Hepatocyte (in vitro differentiated cells): ENCODE measurements at regions not wholly inside any gene's neighbourhood (a gene's known extent, or its start where the extent isn't known, plus 50 kb on each side); places are given as distances from the start of the nearest gene placed in this dataset.

Experiments
- DNase-seq: peaks from one replicate; pipeline ENCODE4 v3.0.0-alpha.2; 2016; ENCODE audit warnings: low spot score
- H2AFZ ChIP-seq: fragments of 200-600 bp; sonication (generic); 2 replicates; pipeline ENCODE4 v1.6.0; 2016; ENCODE audit warnings: antibody characterized with exemption, mild to moderate bottlenecking
- H3K27ac ChIP-seq: fragments of 200-600 bp; sonication (generic); 2 replicates; pipeline ENCODE4 v1.5.1; 2016; ENCODE audit warnings: mild to moderate bottlenecking
- H3K27me3 ChIP-seq: fragments of 200-600 bp; sonication (generic); 2 replicates; pipeline ENCODE4 v1.6.1; 2016
- H3K36me3 ChIP-seq: fragments of 200-600 bp; sonication (generic); replicated peaks from 2 replicates; pipeline ENCODE4 v1.5.1; 2016; ENCODE audit warnings: low read depth; ENCODE audit not compliant: insufficient read depth
- H3K4me1 ChIP-seq: fragments of 200-600 bp; sonication (generic); 2 replicates; pipeline ENCODE4 v1.5.1; 2016; ENCODE audit warnings: mild to moderate bottlenecking, moderate library complexity; ENCODE audit not compliant: insufficient read depth
- H3K4me2 ChIP-seq: fragments of 200-600 bp; sonication (generic); 2 replicates; pipeline ENCODE4 v1.6.0; 2016
- H3K4me3 ChIP-seq: fragments of 200-600 bp; sonication (generic); 2 replicates; pipeline ENCODE4 v1.5.1; 2016; ENCODE audit warnings: mild to moderate bottlenecking
- H3K79me2 ChIP-seq: fragments of 200-600 bp; sonication (generic); 2 replicates; pipeline ENCODE4 v1.6.0; 2017; ENCODE audit warnings: mild to moderate bottlenecking
- H3K9me2 ChIP-seq: fragments of 200-600 bp; sonication (generic); replicated peaks from 2 replicates; pipeline ENCODE4 v1.6.0; 2017; ENCODE audit warnings: mild to moderate bottlenecking; ENCODE audit not compliant: insufficient read depth
- H3K9me3 ChIP-seq: fragments of 200-600 bp; sonication (generic); 2 replicates; pipeline ENCODE4 v1.5.1; 2016; ENCODE audit warnings: low read depth, mild to moderate bottlenecking
- H4K20me1 ChIP-seq: fragments of 200-600 bp; sonication (generic); 2 replicates; pipeline ENCODE4 v1.6.0; 2016; ENCODE audit warnings: mild to moderate bottlenecking; ENCODE audit not compliant: insufficient read depth, poor library complexity, severe bottlenecking
- EZH2 ChIP-seq: fragments of 200-600 bp; sonication (generic); IDR thresholded peaks from 2 replicates; pipeline ENCODE4 v1.6.1; 2016; ENCODE audit warnings: antibody characterized with exemption, mild to moderate bottlenecking, borderline replicate concordance
- EZH2phosphoT487 ChIP-seq: fragments of 200-600 bp; sonication (generic); IDR thresholded peaks from one replicate; pipeline ENCODE4 v1.6.1; 2018; ENCODE audit warnings: antibody characterized with exemption, mild to moderate bottlenecking, low read depth, moderate library complexity; ENCODE audit not compliant: unreplicated experiment, severe bottlenecking
- WGBS: methylation state at CpG from one replicate; pipeline ENCODE4 v1.1.6; 2016; ENCODE audit warnings: low lambda C conversion rate; ENCODE audit errors: missing lambda C conversion rate; 5-methylcytosine and 5-hydroxymethylcytosine counted together
- TF ChIP-seq, protein P1 (sequence below): fragments of 200-600 bp; sonication (generic); IDR thresholded peaks from 2 replicates; pipeline ENCODE4 v1.5.1; 2016; ENCODE audit warnings: antibody characterized with exemption, mild to moderate bottlenecking; ENCODE audit not compliant: poor library complexity

GRCh38 chr3:68088216-68088615 is 433.8 kb upstream of the SUCLG2 start:
- no peaks in the 10 kb centered on the region for H3K79me2 ChIP-seq
- no peaks in the 10 kb centered on the region for H3K9me2 ChIP-seq
- H3K4me2 ChIP-seq, result no peak overlapping the region
- H4K20me1 ChIP-seq, result no peaks in the 10 kb centered on the region
- 89% methylated on average over 3 of the region's 3 CpGs for WGBS
- TF ChIP-seq EZH2 (no peak), EZH2phosphoT487 (no peak)
- TF ChIP-seq, protein P1, sequence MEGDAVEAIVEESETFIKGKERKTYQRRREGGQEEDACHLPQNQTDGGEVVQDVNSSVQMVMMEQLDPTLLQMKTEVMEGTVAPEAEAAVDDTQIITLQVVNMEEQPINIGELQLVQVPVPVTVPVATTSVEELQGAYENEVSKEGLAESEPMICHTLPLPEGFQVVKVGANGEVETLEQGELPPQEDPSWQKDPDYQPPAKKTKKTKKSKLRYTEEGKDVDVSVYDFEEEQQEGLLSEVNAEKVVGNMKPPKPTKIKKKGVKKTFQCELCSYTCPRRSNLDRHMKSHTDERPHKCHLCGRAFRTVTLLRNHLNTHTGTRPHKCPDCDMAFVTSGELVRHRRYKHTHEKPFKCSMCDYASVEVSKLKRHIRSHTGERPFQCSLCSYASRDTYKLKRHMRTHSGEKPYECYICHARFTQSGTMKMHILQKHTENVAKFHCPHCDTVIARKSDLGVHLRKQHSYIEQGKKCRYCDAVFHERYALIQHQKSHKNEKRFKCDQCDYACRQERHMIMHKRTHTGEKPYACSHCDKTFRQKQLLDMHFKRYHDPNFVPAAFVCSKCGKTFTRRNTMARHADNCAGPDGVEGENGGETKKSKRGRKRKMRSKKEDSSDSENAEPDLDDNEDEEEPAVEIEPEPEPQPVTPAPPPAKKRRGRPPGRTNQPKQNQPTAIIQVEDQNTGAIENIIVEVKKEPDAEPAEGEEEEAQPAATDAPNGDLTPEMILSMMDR, result no peak
- no peak overlapping the region for H3K27ac ChIP-seq
- no peak overlapping the region for H2AFZ ChIP-seq
- H3K36me3 ChIP-seq, result no peaks in the 10 kb centered on the region
- H3K9me3 ChIP-seq, result no peaks in the 10 kb centered on the region
- H3K4me1 ChIP-seq, result peaks cover 5% of the 10 kb centered on the region
- H3K27me3 ChIP-seq, result no peaks in the 10 kb centered on the region
- no peak overlapping the region for H3K4me3 ChIP-seq
- DNase-seq, result no peak

- Histone ChIP-seq H3K79me2 (no peaks in the 10 kb centered on the region), H3K27ac (no peak overlapping the region), H3K4me1 (peaks cover 8% of the 10 kb centered on the region), H3K9me2 (no peaks in the 10 kb centered on the region), H3K4me2 (no peak overlapping the region), H3K36me3 (no peaks in the 10 kb centered on the region), H3K9me3 (no peaks in the 10 kb centered on the region), H4K20me1 (no peaks in the 10 kb centered on the region), H2AFZ (no peak overlapping the region), H3K4me3 (no peak overlapping the region), H3K27me3 (no peaks in the 10 kb centered on the region)
- DNase-seq, result no peak
- WGBS, result 86% methylated on average over 3 of the region's 3 CpGs
- TF ChIP-seq EZH2phosphoT487 (no peak), EZH2 (no peak)
- TF ChIP-seq, protein P1, result no peak
These were observed 417.6 kb upstream of the SUCLG2 start for GRCh38 chr3:68072062-68072461.

- Histone ChIP-seq H3K79me2 (no peaks in the 10 kb centered on the region), H3K4me1 (peaks cover 8% of the 10 kb centered on the region), H3K9me2 (no peaks in the 10 kb centered on the region), H3K27ac (no peak overlapping the region), H4K20me1 (no peaks in the 10 kb centered on the region), H2AFZ (no peak overlapping the region), H3K4me2 (no peak overlapping the region), H3K9me3 (no peaks in the 10 kb centered on the region), H3K27me3 (no peaks in the 10 kb centered on the region), H3K4me3 (no peak overlapping the region), H3K36me3 (no peaks in the 10 kb centered on the region)
- 86% methylated on average over 2 of the region's 2 CpGs for WGBS
- TF ChIP-seq EZH2phosphoT487, result no peak
- TF ChIP-seq, protein P1, result no peak
- no peak for TF ChIP-seq EZH2
- DNase-seq, result no peak
These were observed 415.8 kb upstream of the SUCLG2 start for GRCh38 chr3:68070186-68070585.

DNA sequence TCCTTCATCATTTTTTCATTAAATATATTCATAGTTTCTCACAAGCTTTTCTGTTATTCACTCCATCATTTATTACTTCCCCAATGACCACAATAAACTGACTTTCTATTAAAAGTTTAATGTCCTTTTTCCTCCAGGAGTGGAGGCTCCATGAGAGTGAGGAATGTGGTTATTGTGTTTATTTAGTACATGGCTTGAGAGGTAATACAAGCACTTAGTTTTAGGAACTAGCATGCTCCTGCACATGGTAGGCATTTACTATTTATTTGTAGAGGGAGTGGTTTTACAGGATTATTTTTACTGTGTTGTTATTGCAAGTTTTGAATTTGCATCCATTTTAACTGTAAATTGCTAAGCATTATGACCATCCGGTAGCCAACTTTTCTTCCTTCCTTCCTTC is 412.9 kb upstream of the SUCLG2 start:
- Histone ChIP-seq H3K9me2 (no peaks in the 10 kb centered on the region), H3K36me3 (no peaks in the 10 kb centered on the region), H3K27ac (no peak overlapping the region), H2AFZ (no peak overlapping the region), H3K79me2 (no peaks in the 10 kb centered on the region), H4K20me1 (no peaks in the 10 kb centered on the region), H3K27me3 (no peaks in the 10 kb centered on the region), H3K9me3 (no peaks in the 10 kb centered on the region), H3K4me2 (no peak overlapping the region), H3K4me1 (peaks cover 8% of the 10 kb centered on the region), H3K4me3 (no peak overlapping the region)
- DNase-seq, result no peak
- 81% methylated on average over 1 of the region's 1 CpG for WGBS
- TF ChIP-seq, protein P1, result no peak
- TF ChIP-seq EZH2 (no peak), EZH2phosphoT487 (no peak)
